GM12878 (cell line): ENCODE measurements at regions not wholly inside any gene's neighbourhood (a gene's known extent, or its start where the extent isn't known, plus 50 kb on each side); places are given as distances from the start of the nearest gene placed in this dataset.

Experiments
- ATAC-seq: fragments of 200-7000 bp; cut with Tn5 transposase; 3 replicates; pipeline ENCODE4 v1.9.1; 2020; ENCODE audit warnings: mild to moderate bottlenecking, moderate library complexity
- BruUV-seq: library from RNA; stranded (reverse); fragments of 400-500 nt; replicated peaks from 2 replicates; lab custom pipeline; 2021; lab: Mats Ljungman, UMichigan
- CTCF ChIA-PET: fragments of 300-600 bp; sonication (Branson Sonifier 250); formaldehyde crosslinking; extraction: SDS; loops from one replicate; lab custom pipeline; 2021; ENCODE audit warnings: inconsistent platforms; lab: Yijun Ruan, JAX
- POLR2A ChIA-PET: fragments of 350-600 bp; formaldehyde crosslinking; extraction: SDS; loops from one replicate; lab custom pipeline; 2021; ENCODE audit warnings: inconsistent platforms; lab: Charles Lee
- RAD21 ChIA-PET: fragments of 300-600 bp; sonication (Branson Sonifier 250); formaldehyde crosslinking; loops from one replicate; lab custom pipeline; 2023; ENCODE audit warnings: antibody characterized with exemption; ENCODE audit not compliant: unreplicated experiment; lab: Charles Lee
- SMC1A ChIA-PET: fragments of 300-600 bp; sonication (Branson Sonifier 250); formaldehyde crosslinking; loops from one replicate; lab custom pipeline; 2023; ENCODE audit not compliant: unreplicated experiment, uncharacterized antibody; lab: Charles Lee
- DNase-seq: peaks from one replicate; pipeline ENCODE4 v3.0.0-alpha.2; 2011; ENCODE audit warnings: low read depth, low spot score
- FAIRE-seq: peaks from 3 replicates; lab custom pipeline; 2011; peaks lifted over from hg19 to GRCh38; lab: Jason Lieb, UNC
- H2AFZ ChIP-seq: 2 replicates; pipeline ENCODE4 v1.6.0; 2011; ENCODE audit warnings: low read depth, low read length, control low read depth; ENCODE audit not compliant: control insufficient read depth
- H3K27ac ChIP-seq: 2 replicates; pipeline ENCODE4 v1.5.1; 2011; ENCODE audit warnings: control low read depth; ENCODE audit not compliant: control insufficient read depth, insufficient read depth
- H3K27me3 ChIP-seq, 2 experiments: replicated peaks in 1 of 2; 2 replicates each; pipeline versions ENCODE4 v1.6.0 to v1.6.1; 2011; ENCODE audit warnings: low read length in 1 of 2; ENCODE audit not compliant: control insufficient read depth in 2 of 2, insufficient read depth in 2 of 2
- H3K36me3 ChIP-seq, 2 experiments: 2 replicates each; pipeline ENCODE4 v1.5.1; 2011; ENCODE audit warnings: low read length in 1 of 2; ENCODE audit not compliant: control insufficient read depth in 2 of 2, insufficient read depth in 2 of 2
- H3K4me1 ChIP-seq: 2 replicates; pipeline ENCODE4 v1.6.1; 2011; ENCODE audit warnings: mild to moderate bottlenecking, low read length, moderate library complexity, mixed read lengths; ENCODE audit not compliant: control insufficient read depth, insufficient read depth
- H3K4me2 ChIP-seq: 2 replicates; pipeline ENCODE4 v1.6.0; 2011; ENCODE audit warnings: control low read depth; ENCODE audit not compliant: control insufficient read depth, insufficient read depth
- H3K4me3 ChIP-seq: fragments of 200-600 bp; sonication (generic); 2 replicates; pipeline ENCODE4 v1.5.1; 2016
- H3K79me2 ChIP-seq: 2 replicates; pipeline ENCODE4 v1.6.0; 2011; ENCODE audit warnings: low read length; ENCODE audit not compliant: control insufficient read depth, insufficient read depth
- H3K9ac ChIP-seq: 2 replicates; pipeline ENCODE4 v1.8.0; 2011; ENCODE audit warnings: low read length, control low read depth, mixed read lengths; ENCODE audit not compliant: control insufficient read depth, insufficient read depth
- H3K9me3 ChIP-seq: replicated peaks from 3 replicates; pipeline ENCODE4 v1.5.1; 2011; ENCODE audit warnings: mild to moderate bottlenecking, low read length; ENCODE audit not compliant: control insufficient read depth, insufficient read depth
- H4K20me1 ChIP-seq: 2 replicates; pipeline ENCODE4 v1.6.0; 2011; ENCODE audit not compliant: control insufficient read depth, insufficient read depth
- EZH2 ChIP-seq: IDR thresholded peaks from 2 replicates; pipeline ENCODE4 v1.6.1; 2012; ENCODE audit warnings: low read depth, mild to moderate bottlenecking, control low read depth, inconsistent platforms, low read length, borderline replicate concordance; ENCODE audit not compliant: control insufficient read depth
- FOXK2 ChIP-seq: fragments of 450-650 bp; IDR thresholded peaks from 2 replicates; pipeline ENCODE4 v1.6.1; 2017; ENCODE audit warnings: mild to moderate bottlenecking, moderate library complexity
- HCFC1 ChIP-seq: fragments of 150-350 bp; IDR thresholded peaks from 2 replicates; pipeline ENCODE4 v1.6.1; 2014; ENCODE audit warnings: low read length
- MTA3 ChIP-seq: IDR thresholded peaks from 2 replicates; pipeline ENCODE4 v1.6.1; 2012; ENCODE audit warnings: low read length, inconsistent platforms, borderline replicate concordance
- MXI1 ChIP-seq: fragments of 150-350 bp; IDR thresholded peaks from 2 replicates; pipeline ENCODE4 v1.6.1; 2011; ENCODE audit warnings: low read depth, mild to moderate bottlenecking, inconsistent platforms, low read length, improper control_type of control experiment
- ZNF217 ChIP-seq: fragments of 450-650 bp; IDR thresholded peaks from 2 replicates; pipeline ENCODE4 v1.6.1; 2017; ENCODE audit warnings: antibody characterized with exemption, mild to moderate bottlenecking
- WGBS: methylation state at CpG from one replicate; pipeline ENCODE4 v1.1.6; 2016; ENCODE audit warnings: low lambda C conversion rate; ENCODE audit not compliant: insufficient replicate concordance, insufficient coverage; ENCODE audit errors: missing lambda C conversion rate; 5-methylcytosine and 5-hydroxymethylcytosine counted together
- in situ Hi-C: fragments of 300-500 bp; cut with MboI; formaldehyde crosslinking; loops from 9 replicates; pipeline ENCODE4 v1.14.3; 2018; ENCODE audit warnings: mixed read lengths
- intact Hi-C: fragments of 100-400 bp; cut with micrococcal nuclease; formaldehyde crosslinking; loops from one replicate; pipeline ENCODE4 v1.14.2; 2022; ENCODE audit not compliant: unreplicated experiment
- TF ChIP-seq, protein P1 (sequence below): IDR thresholded peaks from 2 replicates; pipeline ENCODE4 v1.6.1; 2011; ENCODE audit warnings: low read depth, low read length, improper control_type of control experiment, borderline replicate concordance

DNA sequence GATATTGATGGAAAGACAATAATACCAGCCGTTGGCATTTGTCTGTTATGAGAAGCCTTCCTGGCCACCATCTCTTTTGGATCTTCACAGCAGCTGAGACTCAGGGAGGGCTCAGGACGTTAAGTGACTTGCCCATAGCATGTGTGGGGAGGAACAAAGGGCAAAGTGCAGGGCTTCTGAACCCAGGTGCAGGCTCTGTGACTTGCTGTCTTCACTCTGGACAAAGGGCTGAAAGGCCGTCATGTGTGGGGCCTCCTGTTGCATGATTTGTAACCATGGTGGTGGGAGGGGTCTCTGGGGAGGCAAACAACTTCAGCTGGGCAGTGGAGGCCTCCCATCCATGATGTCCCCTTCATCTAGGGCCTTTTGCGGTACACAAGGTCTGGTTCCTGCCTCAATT lies 65.5 kb upstream of the SIX2 start:
- ChIA-PET SMC1A (no interaction called here), POLR2A (no interaction called here), CTCF (no interaction called here), RAD21 (no interaction called here)
- intact Hi-C loops (no loop called here), in situ Hi-C loops (no loop called here)
- Histone ChIP-seq H3K9ac (no peak overlapping the region), H3K79me2 (no peaks in the 10 kb centered on the region), H3K9me3 (no peaks in the 10 kb centered on the region), H3K27me3 (no peaks in the 10 kb centered on the region; a peak in 2 of 4 replicates), H3K36me3 (no peaks in the 10 kb centered on the region), H4K20me1 (no peaks in the 10 kb centered on the region), H3K4me2 (no peak overlapping the region), H3K27ac (no peak overlapping the region), H2AFZ (no peak overlapping the region), H3K4me1 (no peaks in the 10 kb centered on the region), H3K4me3 (no peak overlapping the region)
- ATAC-seq (no peak), DNase-seq (no peak), FAIRE-seq (no peak)
- no TSS peak for BruUV-seq
- TF ChIP-seq FOXK2, result no peak
- no peak for TF ChIP-seq HCFC1
- TF ChIP-seq, protein P1, sequence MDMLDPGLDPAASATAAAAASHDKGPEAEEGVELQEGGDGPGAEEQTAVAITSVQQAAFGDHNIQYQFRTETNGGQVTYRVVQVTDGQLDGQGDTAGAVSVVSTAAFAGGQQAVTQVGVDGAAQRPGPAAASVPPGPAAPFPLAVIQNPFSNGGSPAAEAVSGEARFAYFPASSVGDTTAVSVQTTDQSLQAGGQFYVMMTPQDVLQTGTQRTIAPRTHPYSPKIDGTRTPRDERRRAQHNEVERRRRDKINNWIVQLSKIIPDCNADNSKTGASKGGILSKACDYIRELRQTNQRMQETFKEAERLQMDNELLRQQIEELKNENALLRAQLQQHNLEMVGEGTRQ, result no peak
- TF ChIP-seq MXI1, result no peak
- no peak for TF ChIP-seq ZNF217
- 14% methylated on average over 4 of the region's 4 CpGs for WGBS

DNA sequence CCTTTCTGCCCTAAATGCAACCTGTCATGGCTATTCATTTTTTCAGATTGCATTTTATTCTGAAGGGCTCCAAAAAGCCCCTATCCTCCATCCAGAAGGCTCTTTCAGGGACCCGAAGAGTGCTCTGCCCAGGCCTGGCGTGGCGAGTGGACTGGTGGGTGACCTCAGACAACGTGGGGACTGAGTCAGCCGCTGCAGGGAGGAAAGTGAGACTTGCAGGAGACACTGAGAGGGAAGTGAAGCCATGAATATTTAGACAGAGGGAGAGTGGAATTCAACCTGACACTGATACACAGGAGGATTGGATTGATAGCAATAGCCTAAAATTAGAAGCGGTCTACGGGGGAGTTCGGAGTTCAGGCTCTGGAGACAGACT lies 63.6 kb upstream of the SIX2 start:
- DNase-seq (no peak), FAIRE-seq (no peak), ATAC-seq (no peak)
- in situ Hi-C loops, result no loop called here
- Histone ChIP-seq H3K9ac (no peak overlapping the region), H3K4me1 (no peaks in the 10 kb centered on the region), H3K79me2 (no peaks in the 10 kb centered on the region), H2AFZ (no peak overlapping the region), H4K20me1 (no peaks in the 10 kb centered on the region), H3K4me2 (no peak overlapping the region), H3K36me3 (no peaks in the 10 kb centered on the region), H3K27ac (no peak overlapping the region), H3K4me3 (no peak overlapping the region), H3K27me3 (no peaks in the 10 kb centered on the region; a peak in 2 of 4 replicates), H3K9me3 (no peaks in the 10 kb centered on the region)
- TF ChIP-seq MTA3 (no peak), EZH2 (no peak)
- POLR2A ChIA-PET, result no interaction called here
- CTCF ChIA-PET, result no interaction called here
- SMC1A ChIA-PET, result no interaction called here
- BruUV-seq, result no TSS peak
- RAD21 ChIA-PET, result no interaction called here
- intact Hi-C loops, result no loop called here
- 70% methylated on average over 8 of the region's 8 CpGs for WGBS
